ENCODE measurements at regions not wholly inside any gene's neighbourhood (a gene's known extent, or its start where the extent isn't known, plus 50 kb on each side); places are given as distances from the start of the nearest gene placed in this dataset.
A peak's percentile ranks its signal among the peaks of the same experiment; 100 is the strongest.

GRCh38 chr2:196289000-196289399 is 117.6 kb upstream of the STK17B start:
- H3K4me3 ChIP-seq, result no peak overlapping the region
- H3K36me3 ChIP-seq, result no peaks in the 10 kb centered on the region
- TF ChIP-seq CTCF (IDR thresholded peaks at IDR 0.05) (no peak), POLR2A (IDR thresholded peaks at IDR 0.05) (no peak), POLR2AphosphoS5 (IDR thresholded peaks at IDR 0.05) (no peak)
- H3K27me3 ChIP-seq (replicated peaks; ENCODE audit: insufficient read depth), result no peaks in the 10 kb centered on the region
- intact Hi-C loops (cut with DNase I), result no loop called here
- H3K4me1 ChIP-seq (replicated peaks), result no peaks in the 10 kb centered on the region
- no peaks in the 10 kb centered on the region for H3K9me3 ChIP-seq
- DNase-seq (ENCODE audit: low spot score), result no peak
- WGBS, result 72% methylated on average over 2 of the region's 2 CpGs
- no peak overlapping the region for H3K27ac ChIP-seq

- Histone ChIP-seq H3K4me1 (replicated peaks) (no peaks in the 10 kb centered on the region), H3K9me3 (no peaks in the 10 kb centered on the region), H3K4me3 (no peak overlapping the region), H3K36me3 (no peaks in the 10 kb centered on the region), H3K27ac (peak overlapping the region in 1 of 2 donors; percentile 29), H3K27me3 (replicated peaks; ENCODE audit: insufficient read depth) (no peaks in the 10 kb centered on the region)
- no peak for TF ChIP-seq POLR2A (IDR thresholded peaks at IDR 0.05)
- TF ChIP-seq POLR2AphosphoS5 (IDR thresholded peaks at IDR 0.05), result no peak
- TF ChIP-seq CTCF (IDR thresholded peaks at IDR 0.05), result no peak
- no peak for DNase-seq (ENCODE audit: low spot score)
- intact Hi-C loops (cut with DNase I), result loop anchor here (10.0 kb wide), 1 partner anchor 165 kb away; no protein-coding TSS in a partner anchor
Measured at GRCh38 chr2:196290136-196290535, 118.8 kb upstream of the STK17B start.

GRCh38 chr2:196290569-196290968 is 119.2 kb upstream of the STK17B start:
- intact Hi-C loops (cut with DNase I), result loop anchor here (10.0 kb wide), 1 partner anchor 164 kb away; no protein-coding TSS in a partner anchor
- H3K27ac ChIP-seq, result peak overlapping the region in 1 of 2 donors; percentile 29
- WGBS, result 100% methylated on average over 1 of the region's 1 CpG

GRCh38 chr2:196291426-196291825 is 120.0 kb upstream of the STK17B start:
- intact Hi-C loops (cut with DNase I), result loop anchor here (10.0 kb wide), 1 partner anchor 163 kb away; no protein-coding TSS in a partner anchor
- no peaks in the 10 kb centered on the region for H3K36me3 ChIP-seq
- no peaks in the 10 kb centered on the region for H3K9me3 ChIP-seq
- DNase-seq (ENCODE audit: low spot score), result peak; percentile 53
- no peaks in the 10 kb centered on the region for H3K27me3 ChIP-seq (replicated peaks; ENCODE audit: insufficient read depth)
- 54% methylated on average over 2 of the region's 2 CpGs for WGBS
- TF ChIP-seq POLR2AphosphoS5 (IDR thresholded peaks at IDR 0.05) (peak; percentile 65), POLR2A (IDR thresholded peaks at IDR 0.05) (no peak), CTCF (IDR thresholded peaks at IDR 0.05) (no peak)
- H3K4me3 ChIP-seq, result no peak overlapping the region
- peak overlapping the region; percentile 1 to 5 for H3K27ac ChIP-seq
- no peaks in the 10 kb centered on the region for H3K4me1 ChIP-seq (replicated peaks)

More at GRCh38 chr2:196290569-196290968, 119.2 kb upstream of the STK17B start:
- H3K36me3 ChIP-seq, result no peaks in the 10 kb centered on the region
- no peaks in the 10 kb centered on the region for H3K27me3 ChIP-seq (replicated peaks; ENCODE audit: insufficient read depth)
- H3K4me3 ChIP-seq, result no peak overlapping the region
- no peaks in the 10 kb centered on the region for H3K4me1 ChIP-seq (replicated peaks)
- no peak for DNase-seq (ENCODE audit: low spot score)
- TF ChIP-seq POLR2AphosphoS5 (IDR thresholded peaks at IDR 0.05), result no peak
- no peak for TF ChIP-seq CTCF (IDR thresholded peaks at IDR 0.05)
- no peak for TF ChIP-seq POLR2A (IDR thresholded peaks at IDR 0.05)
- H3K9me3 ChIP-seq, result no peaks in the 10 kb centered on the region
